Skeletal muscle satellite cell (primary cell): ENCODE measurements at regions not wholly inside any gene's neighbourhood (a gene's known extent, or its start where the extent isn't known, plus 50 kb on each side); places are given as distances from the start of the nearest gene placed in this dataset.
"Not testable (repeated sequence)": the region's sequence is repeated elsewhere in the genome, so short reads cannot be mapped to it uniquely, and the experiment has no call there.

Source experiments
- H3K27me3 ChIP-seq: 2 replicates; pipeline ENCODE4 v1.7.0; 2013; ENCODE audit warnings: low read length; ENCODE audit not compliant: control insufficient read depth, insufficient read depth
- H3K36me3 ChIP-seq: 2 replicates; pipeline ENCODE4 v1.7.0; 2013; ENCODE audit warnings: mild to moderate bottlenecking, control low read depth, low read length; ENCODE audit not compliant: insufficient read depth
- H3K4me1 ChIP-seq: 2 replicates; pipeline ENCODE4 v1.7.0; 2013; ENCODE audit warnings: low read length; ENCODE audit not compliant: control insufficient read depth, insufficient read depth
- H3K4me2 ChIP-seq: 2 replicates; pipeline ENCODE4 v1.7.0; 2013; ENCODE audit warnings: mild to moderate bottlenecking, low read length
- H3K4me3 ChIP-seq: 2 replicates; pipeline ENCODE4 v1.7.0; 2013; ENCODE audit warnings: low read length
- H3K9ac ChIP-seq: 2 replicates; pipeline ENCODE4 v1.7.0; 2013; ENCODE audit warnings: mild to moderate bottlenecking, low read depth, low read length, moderate library complexity
- H3K9me3 ChIP-seq: replicated peaks from 2 replicates; pipeline ENCODE4 v1.7.0; 2013; ENCODE audit warnings: mild to moderate bottlenecking, control low read depth, low read length

DNA sequence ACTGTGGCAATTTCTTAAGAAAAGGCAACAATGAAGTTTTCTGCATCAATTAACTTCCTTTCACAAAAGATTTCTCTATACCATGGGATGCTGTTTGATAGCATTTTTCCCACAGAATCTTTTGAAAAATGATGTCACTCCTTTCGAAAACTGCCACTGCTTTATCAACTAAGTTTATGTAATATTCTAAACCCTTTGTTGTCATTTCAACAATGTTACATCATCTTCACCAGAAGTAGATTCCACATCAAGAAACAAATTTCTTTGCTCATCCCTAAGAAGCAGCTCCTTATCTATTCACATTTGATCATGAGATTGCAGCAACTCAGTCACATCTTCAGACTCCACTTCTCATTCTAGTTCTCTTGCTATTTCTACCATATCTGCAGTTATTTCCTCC lies 116.1 kb upstream of the KCND3 start:
- H3K9ac ChIP-seq: no peak overlapping the region
- H3K36me3 ChIP-seq: no peaks in the 10 kb centered on the region
- H3K9me3 ChIP-seq: no peaks in the 10 kb centered on the region
- H3K4me1 ChIP-seq: no peaks in the 10 kb centered on the region
- H3K4me2 ChIP-seq: no peak overlapping the region
- no peaks in the 10 kb centered on the region for H3K27me3 ChIP-seq
- H3K4me3 ChIP-seq: no peak overlapping the region

GRCh38 chr1:112110031-112110430 lies 120.6 kb upstream of the KCND3 start:
- Histone ChIP-seq H3K9ac (no peak overlapping the region), H3K4me2 (no peak overlapping the region), H3K27me3 (no peaks in the 10 kb centered on the region), H3K36me3 (no peaks in the 10 kb centered on the region), H3K4me1 (no peaks in the 10 kb centered on the region), H3K4me3 (no peak overlapping the region), H3K9me3 (no peaks in the 10 kb centered on the region)

DNA sequence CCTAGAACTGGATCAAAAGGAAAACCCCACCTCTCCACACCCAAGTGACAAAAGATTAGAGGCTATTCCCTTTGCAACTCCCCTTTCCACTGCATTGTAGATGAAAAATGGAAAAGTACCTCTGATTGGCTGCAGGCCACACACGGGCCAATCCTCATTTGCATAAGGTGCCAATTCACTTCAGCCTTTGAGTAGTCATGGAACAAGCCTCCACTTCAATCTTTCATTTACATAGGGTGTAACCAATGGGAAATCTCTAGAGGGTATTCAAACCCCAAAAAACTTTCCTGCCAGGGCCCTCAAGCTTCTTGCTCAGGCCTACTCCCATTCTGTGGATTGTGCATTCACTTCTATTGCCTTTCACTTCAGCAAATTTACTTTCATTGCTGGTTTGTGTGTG lies 122.3 kb upstream of the KCND3 start:
- H3K36me3 ChIP-seq: no peaks in the 10 kb centered on the region
- H3K9me3 ChIP-seq: no peaks in the 10 kb centered on the region
- no peaks in the 10 kb centered on the region for H3K4me1 ChIP-seq

GRCh38 chr1:112114540-112114939 lies 125.1 kb upstream of the KCND3 start:
- Histone ChIP-seq H3K4me1 (no peaks in the 10 kb centered on the region), H3K4me2 (no peak overlapping the region), H3K9ac (no peak overlapping the region), H3K9me3 (no peaks in the 10 kb centered on the region), H3K4me3 (no peak overlapping the region), H3K36me3 (no peaks in the 10 kb centered on the region), H3K27me3 (no peaks in the 10 kb centered on the region)

More for the DNA sequence above, 122.3 kb upstream of the KCND3 start:
- H3K4me2 ChIP-seq: no peak overlapping the region
- no peaks in the 10 kb centered on the region for H3K27me3 ChIP-seq
- H3K4me3 ChIP-seq: no peak overlapping the region
- no peak overlapping the region for H3K9ac ChIP-seq

- no peak overlapping the region for H3K4me2 ChIP-seq
- no peaks in the 10 kb centered on the region for H3K4me1 ChIP-seq
- no peak overlapping the region for H3K4me3 ChIP-seq
- no peaks in the 10 kb centered on the region for H3K9me3 ChIP-seq
- H3K27me3 ChIP-seq: no peaks in the 10 kb centered on the region
- no peak overlapping the region for H3K9ac ChIP-seq
- H3K36me3 ChIP-seq: no peaks in the 10 kb centered on the region
Measured at GRCh38 chr1:112126598-112126997, 137.1 kb upstream of the KCND3 start.

DNA sequence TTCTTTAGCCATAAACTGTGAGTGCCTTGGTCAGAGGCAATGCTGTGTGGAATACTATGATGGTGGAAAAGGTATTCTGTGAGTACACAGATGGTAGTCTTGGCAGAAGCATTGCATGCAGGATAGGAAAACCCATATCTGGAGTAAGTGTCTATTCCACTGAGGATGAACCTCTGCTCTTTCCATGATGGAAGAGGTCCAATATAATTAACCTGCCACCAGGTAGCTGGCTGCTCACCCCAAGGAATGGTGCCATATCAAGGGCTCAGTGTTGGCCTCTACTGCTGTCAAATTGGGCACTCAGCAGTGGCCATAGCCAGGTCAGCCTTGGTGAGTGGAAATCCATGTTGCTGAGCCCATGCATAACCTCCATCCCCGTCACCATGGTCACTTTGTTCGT lies 138.1 kb upstream of the KCND3 start:
- H3K36me3 ChIP-seq, H3K4me1 ChIP-seq, H3K4me2 ChIP-seq, H3K9ac ChIP-seq, H3K9me3 ChIP-seq, H3K27me3 ChIP-seq, H3K4me3 ChIP-seq: not testable (repeated sequence)

DNA sequence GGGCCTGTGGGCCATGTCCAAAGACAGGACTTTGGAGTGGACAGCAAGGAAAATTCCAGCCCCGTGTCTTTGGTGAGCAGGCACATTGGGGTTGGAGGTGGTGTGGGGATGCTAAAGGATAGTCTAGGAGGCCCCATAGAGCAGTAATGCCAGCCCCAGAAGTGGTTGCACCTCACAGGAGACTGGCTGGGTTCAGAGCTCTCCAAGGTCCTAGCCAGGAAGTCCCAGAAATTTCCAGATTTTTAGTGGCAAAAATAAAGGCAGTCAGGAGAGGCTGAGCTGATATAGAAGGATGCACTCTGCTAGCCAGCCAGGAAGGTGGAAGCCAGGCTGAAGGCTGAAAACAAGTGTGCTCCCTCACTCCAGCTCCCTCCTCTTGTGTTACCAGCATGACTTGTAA lies 144.0 kb upstream of the KCND3 start:
- Histone ChIP-seq H3K4me3 (no peak overlapping the region), H3K9ac (no peak overlapping the region), H3K36me3 (no peaks in the 10 kb centered on the region), H3K4me1 (no peaks in the 10 kb centered on the region), H3K9me3 (no peaks in the 10 kb centered on the region), H3K4me2 (no peak overlapping the region), H3K27me3 (peaks cover 3% of the 10 kb centered on the region)

- Histone ChIP-seq H3K27me3 (peaks cover 28% of the 10 kb centered on the region), H3K4me2 (no peak overlapping the region), H3K4me1 (no peaks in the 10 kb centered on the region), H3K36me3 (no peaks in the 10 kb centered on the region), H3K4me3 (no peak overlapping the region), H3K9ac (no peak overlapping the region), H3K9me3 (no peaks in the 10 kb centered on the region)
Measured at GRCh38 chr1:112140743-112141142, 151.3 kb upstream of the KCND3 start.

DNA sequence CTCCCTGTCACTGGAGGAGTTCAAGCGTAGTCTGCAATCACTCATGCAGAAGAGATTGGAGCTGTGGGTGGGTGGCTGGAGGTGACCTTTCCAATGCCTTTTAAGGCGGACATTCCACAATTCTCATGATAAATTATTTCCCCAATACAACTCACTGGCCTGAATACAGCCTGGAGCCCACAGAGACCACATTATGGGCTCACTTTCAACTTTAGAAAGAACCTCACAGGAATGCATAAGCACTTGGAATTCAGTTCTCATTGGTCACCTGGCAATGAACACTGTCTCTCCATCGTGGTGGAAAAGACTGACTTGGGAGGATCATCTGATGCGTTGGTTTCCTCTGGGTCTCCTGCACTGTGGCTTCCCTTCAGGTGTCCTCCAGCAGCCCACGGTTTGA lies 151.8 kb upstream of the KCND3 start:
- Histone ChIP-seq H3K4me2 (no peak overlapping the region), H3K27me3 (peaks cover 28% of the 10 kb centered on the region), H3K4me1 (no peaks in the 10 kb centered on the region), H3K4me3 (no peak overlapping the region), H3K36me3 (no peaks in the 10 kb centered on the region), H3K9ac (no peak overlapping the region), H3K9me3 (no peaks in the 10 kb centered on the region)

GRCh38 chr1:112141923-112142322 lies 152.5 kb upstream of the KCND3 start:
- Histone ChIP-seq H3K36me3 (no peaks in the 10 kb centered on the region), H3K4me2 (no peak overlapping the region), H3K27me3 (peaks cover 28% of the 10 kb centered on the region), H3K9ac (no peak overlapping the region), H3K4me3 (no peak overlapping the region), H3K4me1 (no peaks in the 10 kb centered on the region), H3K9me3 (no peaks in the 10 kb centered on the region)

- Histone ChIP-seq H3K4me2 (no peak overlapping the region), H3K36me3 (no peaks in the 10 kb centered on the region), H3K4me3 (no peak overlapping the region), H3K27me3 (peaks cover 25% of the 10 kb centered on the region), H3K9ac (no peak overlapping the region), H3K9me3 (no peaks in the 10 kb centered on the region), H3K4me1 (no peaks in the 10 kb centered on the region)
Measured at GRCh38 chr1:112143871-112144441, 154.5 kb upstream of the KCND3 start.

DNA sequence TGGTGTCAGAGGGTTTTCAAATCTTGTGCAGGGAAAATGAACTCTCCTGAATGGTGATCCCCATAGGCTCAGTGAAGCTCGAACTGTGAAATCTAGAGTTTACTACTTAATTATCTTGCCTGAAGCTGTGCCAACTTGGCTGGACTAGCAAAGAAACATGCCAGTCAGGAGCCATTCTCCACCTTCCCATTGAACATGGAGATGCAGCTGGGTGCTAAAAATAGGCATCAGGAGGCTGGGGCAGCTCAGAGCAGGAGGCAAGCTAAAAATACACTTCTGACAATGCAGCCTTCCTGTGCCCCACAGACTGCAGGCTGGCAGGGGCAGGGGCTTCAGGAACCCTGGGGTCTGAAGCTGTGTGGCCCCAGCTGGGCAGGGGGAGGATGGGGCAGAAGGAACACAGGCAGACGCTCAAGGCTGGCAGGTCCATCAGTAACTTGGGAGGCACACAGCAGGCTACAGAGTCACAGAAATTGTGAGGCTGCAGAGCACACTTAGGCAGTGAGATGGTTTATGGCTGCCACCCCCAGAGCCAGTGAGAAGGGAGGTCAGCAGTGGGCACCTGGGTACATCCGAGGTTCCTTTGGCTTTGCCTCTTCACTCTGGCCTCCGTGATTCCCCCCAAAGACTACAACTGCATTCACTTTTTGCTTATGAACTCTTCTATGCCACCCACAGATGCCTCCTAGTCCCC lies 155.4 kb upstream of the KCND3 start:
- H3K4me2 ChIP-seq: no peak overlapping the region

More for the DNA sequence above, 155.4 kb upstream of the KCND3 start:
- Histone ChIP-seq H3K9ac (no peak overlapping the region), H3K9me3 (no peaks in the 10 kb centered on the region), H3K4me3 (no peak overlapping the region), H3K27me3 (peaks cover 22% of the 10 kb centered on the region), H3K36me3 (no peaks in the 10 kb centered on the region), H3K4me1 (no peaks in the 10 kb centered on the region)
